Esophagus mucosa (tissue), 1 donor: ENCODE measurements at regions not wholly inside any gene's neighbourhood (a gene's known extent, or its start where the extent isn't known, plus 50 kb on each side); places are given as distances from the start of the nearest gene placed in this dataset.

Experiments used
- ATAC-seq: fragments of 200-7000 bp; cut with Tn5 transposase; one replicate; pipeline ENCODE4 v1.9.1; 2020
- donor health status: DM: yes; HTN: yes; CAD: no.

GRCh38 chr5:58403822-58404433, 56.0 kb downstream of the PLK2 start:
- peak; percentile 83 for ATAC-seq

GRCh38 chr5:58401701-58402100, 58.2 kb downstream of the PLK2 start:
- ATAC-seq, result no peak

GRCh38 chr5:58400737-58401136, 59.1 kb downstream of the PLK2 start:
- ATAC-seq, result no peak

- no peak for ATAC-seq
Measured at GRCh38 chr5:58399951-58400350, 59.9 kb downstream of the PLK2 start.

- ATAC-seq, result peak; percentile 26
Measured at GRCh38 chr5:58394339-58394738, 65.5 kb downstream of the PLK2 start.

- peak; percentile 36 for ATAC-seq
Measured at GRCh38 chr5:58393716-58394115, 66.2 kb downstream of the PLK2 start.

GRCh38 chr5:58392496-58392895, 67.4 kb downstream of the PLK2 start:
- ATAC-seq, result no peak

- peak; percentile 99 for ATAC-seq
Measured at GRCh38 chr5:58383448-58383847, 76.4 kb downstream of the PLK2 start.

- no peak for ATAC-seq
Measured at GRCh38 chr5:58382131-58382534, 77.8 kb downstream of the PLK2 start.

GRCh38 chr5:58381566-58381965, 78.3 kb downstream of the PLK2 start:
- no peak for ATAC-seq

GRCh38 chr5:58380655-58381054, 79.2 kb downstream of the PLK2 start:
- no peak for ATAC-seq

- peak; percentile 23 for ATAC-seq
Measured at GRCh38 chr5:58378613-58379390, 81.1 kb downstream of the PLK2 start.

- ATAC-seq, result no peak
Measured at GRCh38 chr5:58370606-58371005, 89.3 kb downstream of the PLK2 start.

- ATAC-seq, result no peak
Measured at GRCh38 chr5:58369513-58370190, 90.2 kb downstream of the PLK2 start.

GRCh38 chr5:58366461-58366860, 93.4 kb downstream of the PLK2 start:
- ATAC-seq, result peak; percentile 45

GRCh38 chr5:58365791-58366190, 94.1 kb downstream of the PLK2 start:
- no peak for ATAC-seq

GRCh38 chr5:58363461-58364249, 96.2 kb downstream of the PLK2 start:
- ATAC-seq, result peak; percentile 99

- ATAC-seq, result no peak
Measured at GRCh38 chr5:58362135-58362534, 97.8 kb downstream of the PLK2 start.

- ATAC-seq, result no peak
Measured at GRCh38 chr5:58360794-58361193, 99.1 kb downstream of the PLK2 start.

GRCh38 chr5:58359981-58360380, 99.9 kb downstream of the PLK2 start:
- ATAC-seq, result no peak

GRCh38 chr5:58358501-58359178, 101.2 kb downstream of the PLK2 start:
- no peak for ATAC-seq

GRCh38 chr5:58357799-58358500, 101.9 kb downstream of the PLK2 start:
- ATAC-seq, result peak; percentile 70
